ENCODE measurements at regions not wholly inside any gene's neighbourhood (a gene's known extent, or its start where the extent isn't known, plus 50 kb on each side); places are given as distances from the start of the nearest gene placed in this dataset.
"Not testable (repeated sequence)": the region's sequence is repeated elsewhere in the genome, so short reads cannot be mapped to it uniquely, and the experiment has no call there.

GRCh38 chr1:234833118-234833517 is 223.1 kb upstream of the IRF2BP2 start:
- TF ChIP-seq, protein P1, sequence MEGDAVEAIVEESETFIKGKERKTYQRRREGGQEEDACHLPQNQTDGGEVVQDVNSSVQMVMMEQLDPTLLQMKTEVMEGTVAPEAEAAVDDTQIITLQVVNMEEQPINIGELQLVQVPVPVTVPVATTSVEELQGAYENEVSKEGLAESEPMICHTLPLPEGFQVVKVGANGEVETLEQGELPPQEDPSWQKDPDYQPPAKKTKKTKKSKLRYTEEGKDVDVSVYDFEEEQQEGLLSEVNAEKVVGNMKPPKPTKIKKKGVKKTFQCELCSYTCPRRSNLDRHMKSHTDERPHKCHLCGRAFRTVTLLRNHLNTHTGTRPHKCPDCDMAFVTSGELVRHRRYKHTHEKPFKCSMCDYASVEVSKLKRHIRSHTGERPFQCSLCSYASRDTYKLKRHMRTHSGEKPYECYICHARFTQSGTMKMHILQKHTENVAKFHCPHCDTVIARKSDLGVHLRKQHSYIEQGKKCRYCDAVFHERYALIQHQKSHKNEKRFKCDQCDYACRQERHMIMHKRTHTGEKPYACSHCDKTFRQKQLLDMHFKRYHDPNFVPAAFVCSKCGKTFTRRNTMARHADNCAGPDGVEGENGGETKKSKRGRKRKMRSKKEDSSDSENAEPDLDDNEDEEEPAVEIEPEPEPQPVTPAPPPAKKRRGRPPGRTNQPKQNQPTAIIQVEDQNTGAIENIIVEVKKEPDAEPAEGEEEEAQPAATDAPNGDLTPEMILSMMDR (IDR thresholded peaks at IDR 0.05), result no peak

DNA sequence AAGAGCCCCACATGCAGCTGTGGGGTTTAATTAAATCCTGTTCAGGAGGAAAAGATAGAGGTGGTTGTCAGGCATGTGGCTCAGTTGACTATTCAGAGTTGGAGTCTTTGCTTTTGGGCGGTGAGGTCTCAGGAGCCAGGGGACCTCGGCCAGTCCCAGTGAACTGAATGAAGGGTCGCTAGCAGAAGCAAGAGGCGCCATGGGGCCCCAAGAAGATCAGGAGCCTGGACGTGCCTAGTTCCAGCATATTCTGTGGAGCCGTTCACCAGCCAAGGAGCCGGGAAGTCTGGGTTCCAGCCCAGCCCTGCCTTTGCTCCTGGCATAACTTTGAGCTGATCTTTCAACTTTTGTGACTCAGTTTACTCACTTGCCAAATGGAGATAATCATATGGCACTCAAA is 217.7 kb upstream of the IRF2BP2 start:
- no peak overlapping the region for H3K4me3 ChIP-seq
- TF ChIP-seq, protein P1 (IDR thresholded peaks at IDR 0.05), result no peak
- no peak for TF ChIP-seq POLR2A (IDR thresholded peaks at IDR 0.05)
- H3K27ac ChIP-seq, result no peak overlapping the region
- no peaks in the 10 kb centered on the region for H3K36me3 ChIP-seq
- H3K9me3 ChIP-seq, result no peaks in the 10 kb centered on the region
- no peaks in the 10 kb centered on the region for H3K27me3 ChIP-seq
- no peak for DNase-seq
- H3K4me1 ChIP-seq, result peaks cover 0 to 17% (median 0%) of the 10 kb centered on the region in 4 donors

More at GRCh38 chr1:234833118-234833517, 223.1 kb upstream of the IRF2BP2 start:
- H3K27me3 ChIP-seq, result no peaks in the 10 kb centered on the region
- no peak overlapping the region for H3K27ac ChIP-seq
- H3K4me1 ChIP-seq, result no peaks in the 10 kb centered on the region
- H3K9me3 ChIP-seq, result no peaks in the 10 kb centered on the region
- H3K36me3 ChIP-seq, result no peaks in the 10 kb centered on the region
- H3K4me3 ChIP-seq, result no peak overlapping the region
- no peak for DNase-seq

- Histone ChIP-seq H3K27me3 (no peaks in the 10 kb centered on the region), H3K27ac (no peak overlapping the region), H3K36me3 (no peaks in the 10 kb centered on the region), H3K4me3 (no peak overlapping the region), H3K9me3 (no peaks in the 10 kb centered on the region), H3K4me1 (peaks cover 0 to 19% (median 0%) of the 10 kb centered on the region in 4 donors)
- DNase-seq, result no peak
- TF ChIP-seq, protein P1 (IDR thresholded peaks at IDR 0.05), result no peak
- TF ChIP-seq POLR2A (IDR thresholded peaks at IDR 0.05), result no peak
Observed at GRCh38 chr1:234827181-234827580, 217.2 kb upstream of the IRF2BP2 start.

DNA sequence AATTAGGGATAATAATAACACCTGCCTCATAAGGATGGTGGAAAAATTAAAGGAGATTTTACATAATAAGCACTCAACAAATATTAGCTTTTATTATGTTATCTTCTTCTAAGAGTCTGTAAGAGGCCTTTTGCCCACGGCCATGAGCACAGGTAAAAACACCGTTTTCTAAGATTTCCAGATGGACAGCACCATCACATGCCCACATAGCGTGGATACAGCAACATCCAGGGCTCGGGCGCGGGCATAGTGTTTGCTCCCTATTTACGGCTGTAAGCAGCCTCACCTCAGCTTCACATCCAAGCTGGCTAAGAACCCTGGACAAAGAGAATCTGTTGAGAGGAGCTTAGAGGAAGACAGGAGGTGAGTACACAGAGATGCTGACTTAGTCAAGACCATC is 216.4 kb upstream of the IRF2BP2 start:
- H3K36me3 ChIP-seq, result no peaks in the 10 kb centered on the region
- H3K4me1 ChIP-seq, result peaks cover 0 to 19% (median 0%) of the 10 kb centered on the region in 4 donors
- TF ChIP-seq, protein P1 (IDR thresholded peaks at IDR 0.05), result no peak
- TF ChIP-seq POLR2A (IDR thresholded peaks at IDR 0.05), result no peak
- H3K9me3 ChIP-seq, result no peaks in the 10 kb centered on the region
- peak overlapping the region in 2 of 4 donors; percentile 21 to 88 for H3K27ac ChIP-seq
- H3K4me3 ChIP-seq, result no peak overlapping the region
- no peaks in the 10 kb centered on the region for H3K27me3 ChIP-seq
- no peak for DNase-seq

- H3K4me3 ChIP-seq, result no peak overlapping the region
- H3K27me3 ChIP-seq, result no peaks in the 10 kb centered on the region
- H3K36me3 ChIP-seq, result no peaks in the 10 kb centered on the region
- peak overlapping the region in 3 of 4 donors; percentile 40 to 88 (median 61) for H3K27ac ChIP-seq
- TF ChIP-seq, protein P1 (IDR thresholded peaks at IDR 0.05), result no peak
- TF ChIP-seq POLR2A (IDR thresholded peaks at IDR 0.05), result no peak
- peaks cover 0 to 19% (median 0%) of the 10 kb centered on the region in 4 donors for H3K4me1 ChIP-seq
- no peaks in the 10 kb centered on the region for H3K9me3 ChIP-seq
- no peak for DNase-seq
Observed at GRCh38 chr1:234825498-234826165, 215.7 kb upstream of the IRF2BP2 start.

GRCh38 chr1:234824836-234825235 is 214.9 kb upstream of the IRF2BP2 start:
- H3K36me3 ChIP-seq, H3K27me3 ChIP-seq, H3K4me3 ChIP-seq, H3K9me3 ChIP-seq, DNase-seq: not testable (repeated sequence)
- peaks cover 0 to 19% (median 0%) of the 10 kb centered on the region in 4 donors for H3K4me1 ChIP-seq
- H3K27ac ChIP-seq, result peak overlapping the region in 3 of 4 donors; percentile 40 to 88 (median 61)
